H9 (cell line): ENCODE measurements at regions not wholly inside any gene's neighbourhood (a gene's known extent, or its start where the extent isn't known, plus 50 kb on each side); places are given as distances from the start of the nearest gene placed in this dataset.

Experiments
- DNase-seq: peaks from one replicate; pipeline ENCODE4 v3.0.0-alpha.2; 2017
- H2AFZ ChIP-seq: one replicate; pipeline ENCODE4 v1.6.1; 2013; ENCODE audit warnings: mild to moderate bottlenecking, low read length, control low read depth, moderate library complexity
- H2AK5ac ChIP-seq: 2 replicates; pipeline ENCODE4 v1.6.1; 2013; ENCODE audit warnings: low read length, control low read depth, mixed read lengths; ENCODE audit not compliant: insufficient read length
- H2BK120ac ChIP-seq: one replicate; pipeline ENCODE4 v1.6.1; 2013; ENCODE audit warnings: low read depth, mild to moderate bottlenecking, low read length, control low read depth, inconsistent platforms; ENCODE audit not compliant: poor library complexity, severe bottlenecking
- H2BK12ac ChIP-seq: 2 replicates; pipeline ENCODE4 v1.6.1; 2013; ENCODE audit warnings: low read length, control low read depth, mixed read lengths, low read depth; ENCODE audit not compliant: insufficient read length
- H2BK15ac ChIP-seq: 2 replicates; pipeline ENCODE4 v1.6.1; 2013; ENCODE audit warnings: low read depth, low read length, control low read depth
- H2BK20ac ChIP-seq: one replicate; pipeline ENCODE4 v1.6.1; 2013; ENCODE audit warnings: low read depth, mild to moderate bottlenecking, low read length, control low read depth, inconsistent platforms; ENCODE audit not compliant: poor library complexity, severe bottlenecking
- H2BK5ac ChIP-seq: 2 replicates; pipeline ENCODE4 v1.6.1; 2013; ENCODE audit warnings: low read length, control low read depth, mixed read lengths; ENCODE audit not compliant: insufficient read length
- H3K14ac ChIP-seq: 2 replicates; pipeline ENCODE4 v1.6.1; 2013; ENCODE audit warnings: low read length, control low read depth; ENCODE audit not compliant: insufficient read depth
- H3K18ac ChIP-seq: 2 replicates; pipeline ENCODE4 v1.6.1; 2013; ENCODE audit warnings: low read depth, mild to moderate bottlenecking, mixed read lengths, low read length, control low read depth; ENCODE audit not compliant: insufficient read length
- H3K23ac ChIP-seq: 2 replicates; pipeline ENCODE4 v1.6.1; 2013; ENCODE audit warnings: low read length, control low read depth, mixed read lengths, low read depth; ENCODE audit not compliant: insufficient read length
- H3K23me2 ChIP-seq: 2 replicates; pipeline ENCODE4 v1.6.1; 2013; ENCODE audit warnings: low read depth, mild to moderate bottlenecking, mixed read lengths, low read length, control low read depth; ENCODE audit not compliant: insufficient read length, poor library complexity, severe bottlenecking
- H3K27ac ChIP-seq: 2 replicates; pipeline ENCODE4 v1.5.1; 2013; ENCODE audit warnings: low read length, control low read depth, mixed read lengths, low read depth; ENCODE audit not compliant: insufficient read length
- H3K27me3 ChIP-seq: 2 replicates; pipeline ENCODE4 v1.6.1; 2013; ENCODE audit warnings: low read length, control low read depth, inconsistent platforms; ENCODE audit not compliant: insufficient read depth
- H3K4ac ChIP-seq: 2 replicates; pipeline ENCODE4 v1.6.1; 2013; ENCODE audit warnings: low read depth, mild to moderate bottlenecking, control low read depth, inconsistent platforms, low read length, moderate library complexity
- H3K4me1 ChIP-seq: 2 replicates; pipeline ENCODE4 v1.6.1; 2013; ENCODE audit warnings: low read length, control low read depth, inconsistent platforms; ENCODE audit not compliant: insufficient read depth
- H3K4me2 ChIP-seq: 2 replicates; pipeline ENCODE4 v1.6.1; 2013; ENCODE audit warnings: low read length, control low read depth, mixed read lengths; ENCODE audit not compliant: insufficient read length, insufficient read depth
- H3K56ac ChIP-seq: 2 replicates; pipeline ENCODE4 v1.6.1; 2013; ENCODE audit warnings: low read depth, mild to moderate bottlenecking, mixed read lengths, low read length, control low read depth; ENCODE audit not compliant: insufficient read length
- H3K79me1 ChIP-seq: 2 replicates; pipeline ENCODE4 v1.6.1; 2013; ENCODE audit warnings: low read depth, mild to moderate bottlenecking, moderate library complexity, low read length, control low read depth, inconsistent platforms; ENCODE audit not compliant: insufficient read depth, poor library complexity, severe bottlenecking
- H3K79me2 ChIP-seq: 2 replicates; pipeline ENCODE4 v1.6.1; 2013; ENCODE audit warnings: low read length, control low read depth, inconsistent platforms; ENCODE audit not compliant: insufficient read depth
- H3K9ac ChIP-seq: 2 replicates; pipeline ENCODE4 v1.6.1; 2013; ENCODE audit warnings: low read length, control low read depth, mixed read lengths; ENCODE audit not compliant: insufficient read length; ENCODE audit errors: extremely low read depth
- H3K9me3 ChIP-seq: one replicate; pipeline ENCODE4 v1.6.1; 2013; ENCODE audit warnings: low read depth, low read length, inconsistent platforms; ENCODE audit not compliant: control insufficient read depth
- H3T11ph ChIP-seq: one replicate; pipeline ENCODE4 v1.6.1; 2013; ENCODE audit warnings: mild to moderate bottlenecking, low read length, control low read depth, inconsistent platforms
- H4K20me1 ChIP-seq: one replicate; pipeline ENCODE4 v1.6.1; 2013; ENCODE audit not compliant: control insufficient read depth, insufficient read length, insufficient read depth
- H4K5ac ChIP-seq: 2 replicates; pipeline ENCODE4 v1.6.1; 2013; ENCODE audit warnings: low read depth, mild to moderate bottlenecking, mixed read lengths, low read length, control low read depth; ENCODE audit not compliant: insufficient read length
- H4K8ac ChIP-seq: replicated peaks from 2 replicates; pipeline ENCODE4 v1.6.1; 2013; ENCODE audit warnings: low read length, control low read depth, mixed read lengths, low read depth; ENCODE audit not compliant: insufficient read length
- H4K91ac ChIP-seq: 2 replicates; pipeline ENCODE4 v1.6.1; 2013; ENCODE audit warnings: low read depth, mild to moderate bottlenecking, moderate library complexity, mixed read lengths, low read length, control low read depth; ENCODE audit not compliant: insufficient read length
- H3K27ac Mint-ChIP-seq, 3 experiments: 2 replicates in 2 of 3; 3 replicates in 1 of 3; pipeline ENCODE4 v1.8.0; 2020 to 2021; ENCODE audit warnings: mixed read lengths in 3 of 3, mild to moderate bottlenecking in 1 of 3, moderate library complexity in 1 of 3
- H3K27me3 Mint-ChIP-seq: 2 replicates; pipeline ENCODE4 v1.8.0; 2021; ENCODE audit warnings: low read depth, mild to moderate bottlenecking, moderate library complexity, mixed read lengths
- H3K36me3 Mint-ChIP-seq, 3 experiments: 2 replicates in 2 of 3; 3 replicates in 1 of 3; pipeline ENCODE4 v1.8.0; 2020 to 2021; ENCODE audit warnings: low read depth in 3 of 3, mixed read lengths in 3 of 3; ENCODE audit not compliant: insufficient read depth in 1 of 3
- H3K4me1 Mint-ChIP-seq, 2 experiments: 2 replicates each; pipeline ENCODE4 v1.8.0; 2020; ENCODE audit warnings: mixed read lengths in 2 of 2
- H3K4me3 Mint-ChIP-seq, 2 experiments: 2 replicates in 1 of 2; 3 replicates in 1 of 2; pipeline ENCODE4 v1.8.0; 2020 to 2021; ENCODE audit warnings: mild to moderate bottlenecking in 2 of 2, mixed read lengths in 2 of 2, moderate library complexity in 1 of 2
- H3K9me3 Mint-ChIP-seq, 2 experiments: 2 replicates in 1 of 2; 3 replicates in 1 of 2; pipeline ENCODE4 v1.8.0; 2020; ENCODE audit warnings: mild to moderate bottlenecking in 2 of 2, mixed read lengths in 2 of 2, moderate library complexity in 1 of 2
- CTCF ChIP-seq: fragments of 200-600 bp; sonication (generic); conservative IDR thresholded peaks from 3 replicates; pipeline ENCODE4 v1.8.0; 2021; ENCODE audit warnings: antibody characterized with exemption, mild to moderate bottlenecking
- WGBS: extraction: QIAGEN DNeasy Blood & Tissue Kit; methylation state at CpG from one replicate; pipeline ENCODE4 v1.1.7; 2013; ENCODE audit warnings: missing lambda C conversion rate, low lambda C conversion rate, mixed read lengths; ENCODE audit not compliant: insufficient read length; ENCODE audit errors: extremely low coverage; 5-methylcytosine and 5-hydroxymethylcytosine counted together

- no peak for DNase-seq
- no peak overlapping the region for H2AFZ ChIP-seq
- H4K5ac ChIP-seq, result no peak overlapping the region
- H4K20me1 ChIP-seq, result no peaks in the 10 kb centered on the region
- no peaks in the 10 kb centered on the region for H3K79me1 ChIP-seq
- no peak overlapping the region for H2AK5ac ChIP-seq
- no peak overlapping the region for H3K14ac ChIP-seq
- H3K18ac ChIP-seq, result no peak overlapping the region
- H2BK5ac ChIP-seq, result no peak overlapping the region
- H2BK120ac ChIP-seq, result no peak overlapping the region
- no peaks in the 10 kb centered on the region for H3K27me3 ChIP-seq
- Mint-ChIP-seq H3K27me3 (no peaks in the 10 kb centered on the region), H3K9me3 (no peaks in the 10 kb centered on the region), H3K4me3 (no peak overlapping the region), H3K27ac (no peak overlapping the region), H3K36me3 (no peaks in the 10 kb centered on the region), H3K4me1 (peaks cover 13 to 14% of the 10 kb centered on the region in 2 experiments)
- no peak for TF ChIP-seq CTCF
- H3K79me2 ChIP-seq, result no peaks in the 10 kb centered on the region
- no peak overlapping the region for H2BK15ac ChIP-seq
- H3K56ac ChIP-seq, result no peak overlapping the region
- H3K4ac ChIP-seq, result no peak overlapping the region
- no peak overlapping the region for H2BK20ac ChIP-seq
- H3K4me1 ChIP-seq, result no peaks in the 10 kb centered on the region
- no peak overlapping the region for H3K9ac ChIP-seq
- no peak overlapping the region for H4K8ac ChIP-seq
- no peak overlapping the region for H3K27ac ChIP-seq
- no peak overlapping the region for H2BK12ac ChIP-seq
- H4K91ac ChIP-seq, result no peak overlapping the region
- H3T11ph ChIP-seq, result no peak overlapping the region
- no CpG with 5 or more reads among the region's 1 CpG for WGBS
- H3K9me3 ChIP-seq, result no peaks in the 10 kb centered on the region
- H3K23ac ChIP-seq, result no peak overlapping the region
- no peaks in the 10 kb centered on the region for H3K23me2 ChIP-seq
- no peak overlapping the region for H3K4me2 ChIP-seq
Measured at GRCh38 chr3:94529816-94530215, 467.0 kb downstream of the NSUN3 start.
